Muscle layer of duodenum (tissue), 2 donors: ENCODE measurements at regions not wholly inside any gene's neighbourhood (a gene's known extent, or its start where the extent isn't known, plus 50 kb on each side); places are given as distances from the start of the nearest gene placed in this dataset.
"Not testable (repeated sequence)": the region's sequence is repeated elsewhere in the genome, so short reads cannot be mapped to it uniquely, and the experiment has no call there.

Experiments used
- H3K27ac ChIP-seq: one replicate; pipeline ENCODE4 v1.7.0; 2013; ENCODE audit warnings: mild to moderate bottlenecking, low read length
- H3K27me3 ChIP-seq: one replicate; pipeline ENCODE4 v1.7.0; 2013; ENCODE audit warnings: low read depth, mild to moderate bottlenecking, control low read depth, low read length
- H3K36me3 ChIP-seq, 2 donors: one replicate each; pipeline ENCODE4 v1.7.0; 2013; ENCODE audit warnings: low read length in 2 of 2, control low read depth in 1 of 2, mild to moderate bottlenecking in 1 of 2; ENCODE audit not compliant: insufficient read depth in 2 of 2, control insufficient read depth in 1 of 2
- H3K4me1 ChIP-seq, 2 donors: one replicate each; pipeline ENCODE4 v1.7.0; 2013; ENCODE audit warnings: low read length in 2 of 2, mild to moderate bottlenecking in 2 of 2, control low read depth in 1 of 2, moderate library complexity in 1 of 2; ENCODE audit not compliant: insufficient read depth in 2 of 2, control insufficient read depth in 1 of 2
- H3K4me3 ChIP-seq, 2 donors: one replicate each; pipeline ENCODE4 v1.7.0; 2013; ENCODE audit warnings: low read length in 2 of 2, low read depth in 1 of 2, mild to moderate bottlenecking in 1 of 2
- H3K9me3 ChIP-seq, 2 donors: one replicate each; pipeline ENCODE4 v1.7.0; 2013; ENCODE audit warnings: low read length in 2 of 2, control low read depth in 1 of 2, mild to moderate bottlenecking in 1 of 2; ENCODE audit not compliant: control insufficient read depth in 1 of 2
- donor health status: healthy.

DNA sequence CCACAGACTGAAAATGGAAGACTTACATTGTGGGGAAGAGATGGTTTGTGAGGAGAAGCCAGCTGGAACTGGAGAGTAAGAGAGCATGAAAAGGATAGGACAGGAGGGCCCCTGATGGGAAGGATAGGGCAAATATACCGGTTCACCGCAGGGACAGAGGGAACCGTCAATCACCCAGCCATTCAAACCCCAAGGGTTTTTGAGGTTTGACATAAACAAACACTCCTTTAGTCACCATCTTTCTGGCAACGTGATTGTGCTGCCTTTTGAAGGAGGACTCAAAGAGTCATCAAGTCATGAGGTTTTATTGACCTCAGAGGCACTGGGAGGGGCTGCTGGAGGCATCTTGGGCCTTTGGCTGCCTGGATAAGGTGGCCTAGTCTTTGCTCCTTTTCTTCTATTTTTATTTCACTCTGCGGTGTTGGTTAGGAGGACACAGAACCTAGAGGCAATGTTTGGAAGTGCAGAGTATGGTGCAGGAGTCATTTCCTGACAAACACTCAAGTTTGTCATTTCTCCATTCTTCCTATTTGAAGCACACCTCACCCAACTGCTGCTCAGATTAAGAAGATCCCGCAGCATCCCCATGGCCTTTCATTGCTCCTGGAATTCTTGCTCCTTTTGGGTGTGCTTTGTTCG lies 487.3 kb upstream of the SPRED2 start:
- Histone ChIP-seq H3K27me3 (no peaks in the 10 kb centered on the region), H3K4me3 (no peak overlapping the region), H3K4me1 (peaks cover 0 to 13% of the 10 kb centered on the region in 2 donors), H3K9me3 (no peaks in the 10 kb centered on the region), H3K36me3 (no peaks in the 10 kb centered on the region), H3K27ac (no peak overlapping the region)

DNA sequence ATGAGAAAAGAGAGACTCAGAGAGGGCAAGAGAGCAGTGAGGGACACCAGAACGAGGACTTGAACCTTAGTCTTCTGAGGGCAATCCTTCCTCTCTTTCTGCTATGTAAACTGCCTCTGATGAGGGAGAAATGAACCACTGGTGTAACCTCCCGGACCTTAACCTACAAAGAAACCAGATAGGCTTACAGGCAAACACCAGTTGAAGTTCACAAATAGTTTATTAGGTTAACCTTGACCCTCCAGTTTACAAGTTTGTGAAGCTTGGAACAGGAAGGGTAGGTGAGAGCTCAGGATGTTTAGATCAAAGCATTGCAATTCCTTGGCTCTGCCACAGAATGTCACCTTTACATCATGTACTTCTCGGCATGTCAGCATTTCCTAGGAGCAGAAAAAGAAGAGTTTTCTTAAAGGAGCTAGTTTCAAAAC lies 486.4 kb upstream of the SPRED2 start:
- H3K27ac ChIP-seq = no peak overlapping the region
- no peaks in the 10 kb centered on the region for H3K9me3 ChIP-seq
- H3K36me3 ChIP-seq = no peaks in the 10 kb centered on the region
- H3K4me1 ChIP-seq = peaks cover 0 to 13% of the 10 kb centered on the region in 2 donors
- no peak overlapping the region for H3K4me3 ChIP-seq
- no peaks in the 10 kb centered on the region for H3K27me3 ChIP-seq

DNA sequence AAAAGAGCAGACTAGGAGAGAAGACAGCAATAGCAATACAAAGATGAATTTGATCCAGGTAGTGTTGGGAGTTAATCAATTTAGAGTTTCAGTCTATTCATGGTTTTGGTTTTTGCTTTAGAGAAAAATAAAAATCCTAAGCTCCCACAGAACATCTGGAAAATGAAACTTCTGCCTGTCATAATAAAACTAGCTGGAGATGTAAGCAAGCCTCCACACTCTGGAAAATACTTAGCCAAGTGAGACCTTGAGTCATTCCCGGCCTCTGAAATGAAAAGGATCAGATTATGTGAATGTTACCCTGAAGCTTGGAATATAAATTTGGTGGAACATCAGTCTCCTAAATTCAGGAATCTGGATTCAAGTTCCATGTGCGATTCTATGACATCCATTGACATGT lies 485.6 kb upstream of the SPRED2 start:
- no peak overlapping the region for H3K27ac ChIP-seq
- H3K4me3 ChIP-seq = no peak overlapping the region
- H3K4me1 ChIP-seq = peaks cover 0 to 13% of the 10 kb centered on the region in 2 donors
- H3K9me3 ChIP-seq = no peaks in the 10 kb centered on the region
- H3K27me3 ChIP-seq = no peaks in the 10 kb centered on the region
- H3K36me3 ChIP-seq = no peaks in the 10 kb centered on the region

DNA sequence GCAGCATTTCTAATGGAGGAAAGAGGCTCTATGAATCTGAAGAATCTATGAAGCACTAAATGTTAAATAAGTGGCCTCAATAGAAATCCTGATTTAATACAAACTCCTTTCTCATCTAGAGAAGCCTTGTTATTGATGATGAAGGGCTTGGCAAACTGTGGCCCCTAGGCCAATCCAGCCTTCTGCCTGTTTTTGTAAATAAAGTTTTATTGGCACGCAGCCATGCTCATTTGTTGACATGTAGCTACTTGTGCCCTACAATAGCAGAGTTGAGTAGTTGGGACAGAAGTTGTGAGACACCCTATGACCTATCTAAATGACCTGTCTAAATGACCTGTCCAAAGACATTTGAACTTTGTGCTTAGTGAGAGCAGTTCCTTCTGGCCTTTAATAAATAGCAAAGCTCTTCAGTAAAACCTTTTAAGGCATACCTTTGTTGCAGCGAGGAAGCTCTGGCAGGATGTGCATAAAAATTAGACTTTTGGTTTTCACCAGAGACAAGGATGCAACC lies 484.4 kb upstream of the SPRED2 start:
- Histone ChIP-seq H3K4me3 (no peak overlapping the region), H3K4me1 (peaks cover 0 to 13% of the 10 kb centered on the region in 2 donors), H3K36me3 (no peaks in the 10 kb centered on the region), H3K27ac (no peak overlapping the region), H3K9me3 (no peaks in the 10 kb centered on the region), H3K27me3 (no peaks in the 10 kb centered on the region)

DNA sequence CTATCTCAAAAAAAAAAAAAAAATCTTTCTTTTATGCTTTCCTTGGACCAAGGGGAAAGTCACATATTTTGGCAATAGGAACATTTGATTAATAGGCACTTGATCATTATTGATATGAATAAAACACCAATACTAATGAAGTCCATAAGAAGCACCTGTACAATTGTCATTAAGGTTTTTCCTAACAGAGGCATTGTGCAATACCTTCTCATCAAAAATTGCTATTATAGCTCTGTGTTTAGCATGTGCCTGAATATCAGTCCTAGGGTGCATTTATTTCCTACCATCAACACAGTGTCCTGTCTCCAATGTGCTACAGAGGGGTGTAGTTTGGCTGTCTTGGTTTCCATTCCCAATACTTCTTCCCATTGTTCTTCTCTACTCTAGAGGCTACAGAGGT lies 483.8 kb upstream of the SPRED2 start:
- Histone ChIP-seq H3K4me1 (peaks cover 0 to 13% of the 10 kb centered on the region in 2 donors), H3K4me3 (no peak overlapping the region), H3K27ac (no peak overlapping the region), H3K9me3 (no peaks in the 10 kb centered on the region), H3K36me3 (no peaks in the 10 kb centered on the region), H3K27me3 (no peaks in the 10 kb centered on the region)

DNA sequence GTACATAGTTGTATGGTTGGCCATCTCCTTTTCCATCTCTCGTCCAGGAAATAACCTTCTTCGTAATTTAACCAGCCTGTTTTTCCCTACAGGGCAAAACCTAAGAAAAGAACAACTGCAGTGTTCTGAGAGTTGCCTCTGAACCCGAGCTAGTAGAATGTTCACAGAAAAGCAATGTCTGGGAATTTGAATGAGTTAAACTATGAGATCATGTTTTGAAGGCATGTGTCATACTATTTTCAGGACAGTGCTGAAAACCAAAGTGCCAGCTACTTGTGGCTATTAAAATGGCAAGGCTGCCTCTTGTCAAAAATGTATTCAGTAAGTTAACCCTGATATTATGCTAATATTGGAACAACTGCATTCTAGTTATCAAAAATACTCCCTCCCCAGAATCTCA lies 482.9 kb upstream of the SPRED2 start:
- Histone ChIP-seq H3K4me1 (peaks cover 0 to 13% of the 10 kb centered on the region in 2 donors), H3K27me3 (no peaks in the 10 kb centered on the region), H3K27ac (no peak overlapping the region), H3K36me3 (no peaks in the 10 kb centered on the region), H3K4me3 (no peak overlapping the region), H3K9me3 (no peaks in the 10 kb centered on the region)

DNA sequence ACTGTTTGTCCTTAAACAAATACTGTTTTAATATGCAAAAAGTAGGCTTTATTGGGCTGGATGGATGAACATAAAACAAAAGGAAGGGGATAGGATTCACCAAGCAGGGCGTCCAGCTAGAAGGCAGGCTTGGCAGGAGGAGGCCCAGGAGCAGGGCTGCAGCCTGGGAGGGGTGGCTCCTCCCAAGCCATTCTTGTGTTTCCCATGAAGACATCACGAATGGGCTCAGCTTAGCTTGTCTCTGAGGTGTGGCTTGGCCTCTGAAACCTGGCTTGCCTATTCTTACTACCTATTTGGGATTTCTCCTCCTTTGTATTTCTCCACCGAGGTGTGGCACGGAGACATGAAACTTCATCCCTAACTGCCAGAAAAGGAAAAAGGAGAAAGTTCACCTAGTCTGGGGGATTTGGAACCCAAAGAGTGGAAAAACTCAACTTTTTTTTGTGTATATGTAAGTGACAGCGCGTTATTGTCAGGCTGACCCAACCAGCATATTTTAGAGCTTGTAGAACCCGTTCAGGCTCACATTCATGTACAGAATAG lies 481.9 kb upstream of the SPRED2 start:
- Histone ChIP-seq H3K9me3 (no peaks in the 10 kb centered on the region), H3K27me3 (no peaks in the 10 kb centered on the region), H3K4me3 (no peak overlapping the region), H3K27ac (no peak overlapping the region), H3K36me3 (no peaks in the 10 kb centered on the region), H3K4me1 (peaks cover 0 to 13% of the 10 kb centered on the region in 2 donors)

DNA sequence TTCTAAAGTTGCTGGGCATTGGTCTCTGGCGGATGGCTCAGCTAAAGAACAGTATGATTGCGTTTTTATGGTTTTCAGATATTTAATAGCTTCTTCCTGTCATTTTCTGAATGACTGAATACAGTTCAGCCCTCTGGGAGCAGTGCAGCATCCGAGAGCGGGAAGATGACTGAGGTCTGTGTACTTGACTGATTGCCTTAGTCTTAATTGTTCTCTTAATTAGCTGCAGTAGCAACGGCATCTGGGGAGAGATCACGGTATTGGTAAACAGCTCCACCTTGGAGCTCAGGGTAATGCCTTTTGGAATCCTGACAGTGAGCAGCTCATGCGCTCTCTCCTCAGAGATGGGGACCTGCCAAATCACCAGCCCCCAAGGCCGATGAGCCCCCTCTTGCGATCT lies 481.4 kb upstream of the SPRED2 start:
- H3K27me3 ChIP-seq = no peaks in the 10 kb centered on the region
- no peaks in the 10 kb centered on the region for H3K9me3 ChIP-seq
- no peak overlapping the region for H3K4me3 ChIP-seq
- no peaks in the 10 kb centered on the region for H3K36me3 ChIP-seq
- peaks cover 0 to 13% of the 10 kb centered on the region in 2 donors for H3K4me1 ChIP-seq
- no peak overlapping the region for H3K27ac ChIP-seq

DNA sequence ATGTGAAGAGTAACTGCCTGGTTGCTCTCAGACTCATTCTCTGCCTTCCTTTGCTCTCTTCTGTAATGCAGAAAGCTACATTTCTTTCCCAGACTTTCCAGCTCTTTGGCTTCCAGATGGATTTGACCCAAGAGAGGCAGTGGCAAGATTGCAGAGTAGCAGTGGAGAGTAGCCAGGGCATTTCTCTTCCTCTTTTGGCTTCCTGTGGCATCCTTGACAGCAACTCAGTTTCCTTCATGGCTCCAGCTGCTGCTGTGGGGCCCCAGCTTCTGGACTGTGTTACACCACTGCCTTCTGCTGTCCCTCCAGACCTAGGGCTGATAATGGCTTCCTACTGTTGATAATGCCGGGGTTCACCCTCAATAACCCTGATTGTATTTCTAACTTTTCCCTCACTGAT lies 469.4 kb upstream of the SPRED2 start:
- Histone ChIP-seq H3K27ac (no peak overlapping the region), H3K4me1 (no peaks in the 10 kb centered on the region), H3K4me3 (no peak overlapping the region), H3K9me3 (no peaks in the 10 kb centered on the region), H3K27me3 (no peaks in the 10 kb centered on the region), H3K36me3 (no peaks in the 10 kb centered on the region)

DNA sequence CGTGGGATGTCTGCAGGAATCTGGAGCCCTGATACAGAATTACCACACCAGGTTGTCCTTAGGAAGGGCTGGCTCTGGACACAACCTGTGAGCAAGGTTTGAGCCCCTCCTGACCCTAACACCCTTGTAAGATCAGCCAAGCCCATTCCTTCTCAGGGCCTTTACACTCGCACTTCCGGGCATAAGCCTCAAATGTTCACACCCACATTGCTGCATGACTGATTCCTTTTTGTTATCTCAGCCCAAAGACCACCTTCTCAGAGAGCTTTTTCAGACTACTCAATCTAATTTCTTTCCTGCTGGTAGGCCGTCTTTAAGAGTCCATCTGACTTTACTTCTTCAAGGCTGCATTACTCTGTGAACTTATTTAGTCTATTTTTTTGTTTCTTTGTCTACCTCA lies 464.0 kb upstream of the SPRED2 start:
- no peak overlapping the region for H3K4me3 ChIP-seq

DNA sequence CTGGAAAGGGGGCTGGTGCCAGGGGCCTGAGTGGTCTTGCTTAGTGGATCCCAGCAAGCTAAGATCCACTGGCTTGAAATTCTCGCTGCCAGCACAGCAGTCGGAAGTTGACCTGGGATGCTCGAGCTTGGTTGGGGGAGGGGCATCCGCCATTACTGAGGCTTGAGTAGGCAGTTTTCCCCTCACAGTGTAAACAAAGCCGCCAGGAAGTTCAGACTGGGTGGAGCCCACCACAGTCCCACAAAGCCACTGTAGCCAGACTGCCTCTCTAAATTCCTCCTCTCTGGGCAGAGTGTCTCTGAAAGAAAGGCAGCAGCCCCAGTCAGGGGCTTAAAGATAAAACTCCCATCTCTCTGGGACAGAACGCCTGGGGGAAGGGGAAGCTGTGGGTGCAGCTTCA lies 457.7 kb upstream of the SPRED2 start:
- H3K4me3 ChIP-seq, H3K27ac ChIP-seq, H3K36me3 ChIP-seq, H3K4me1 ChIP-seq, H3K27me3 ChIP-seq, H3K9me3 ChIP-seq: not testable (repeated sequence)

More for the DNA sequence above, 464.0 kb upstream of the SPRED2 start:
- Histone ChIP-seq H3K36me3 (no peaks in the 10 kb centered on the region), H3K27ac (no peak overlapping the region), H3K27me3 (no peaks in the 10 kb centered on the region), H3K9me3 (no peaks in the 10 kb centered on the region), H3K4me1 (no peaks in the 10 kb centered on the region)

DNA sequence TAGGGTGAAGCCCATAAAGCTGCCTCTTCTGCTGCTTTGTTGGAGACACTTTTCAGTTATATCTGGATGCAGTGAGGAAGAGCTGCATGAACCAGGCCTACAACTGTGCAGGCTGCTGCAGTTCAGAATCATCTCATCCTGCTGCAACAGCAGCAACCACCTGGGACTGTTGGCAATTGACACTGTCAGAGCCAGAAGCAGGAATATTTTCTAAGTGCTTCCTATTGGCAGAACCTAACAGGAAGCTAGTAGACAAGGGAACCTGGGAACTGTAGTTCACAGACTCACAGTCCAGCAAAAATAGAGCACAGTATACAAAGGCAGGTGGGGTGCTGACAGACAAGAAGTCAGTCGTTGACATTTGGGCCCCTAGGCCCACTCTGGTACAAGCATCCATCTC lies 452.9 kb upstream of the SPRED2 start:
- Histone ChIP-seq H3K4me1 (no peaks in the 10 kb centered on the region), H3K27me3 (no peaks in the 10 kb centered on the region)

More for the DNA sequence above, 452.9 kb upstream of the SPRED2 start:
- Histone ChIP-seq H3K36me3 (no peaks in the 10 kb centered on the region), H3K9me3 (peaks cover 0 to 4% of the 10 kb centered on the region in 2 donors), H3K4me3 (no peak overlapping the region), H3K27ac (no peak overlapping the region)
